Astrocyte of the spinal cord (primary cell): ENCODE measurements at regions not wholly inside any gene's neighbourhood (a gene's known extent, or its start where the extent isn't known, plus 50 kb on each side); places are given as distances from the start of the nearest gene placed in this dataset.

Source experiments
- DNase-seq: peaks from one replicate; pipeline ENCODE4 v3.0.0; 2011; ENCODE audit warnings: low read depth, low spot score
- H3K4me3 ChIP-seq: 2 replicates; pipeline ENCODE4 v1.5.1; 2011; ENCODE audit warnings: low read depth, mild to moderate bottlenecking, low read length, moderate library complexity
- in situ Hi-C: cut with HindIII; loops from 2 replicates; pipeline ENCODE4 v1.10.0; 2017; ENCODE audit warnings: low sequenced_read_pairs
- TF ChIP-seq, protein P1 (sequence below): IDR thresholded peaks from 2 replicates; pipeline ENCODE4 v1.5.1; 2012; ENCODE audit warnings: low read depth, mild to moderate bottlenecking, low read length, inconsistent platforms

DNA sequence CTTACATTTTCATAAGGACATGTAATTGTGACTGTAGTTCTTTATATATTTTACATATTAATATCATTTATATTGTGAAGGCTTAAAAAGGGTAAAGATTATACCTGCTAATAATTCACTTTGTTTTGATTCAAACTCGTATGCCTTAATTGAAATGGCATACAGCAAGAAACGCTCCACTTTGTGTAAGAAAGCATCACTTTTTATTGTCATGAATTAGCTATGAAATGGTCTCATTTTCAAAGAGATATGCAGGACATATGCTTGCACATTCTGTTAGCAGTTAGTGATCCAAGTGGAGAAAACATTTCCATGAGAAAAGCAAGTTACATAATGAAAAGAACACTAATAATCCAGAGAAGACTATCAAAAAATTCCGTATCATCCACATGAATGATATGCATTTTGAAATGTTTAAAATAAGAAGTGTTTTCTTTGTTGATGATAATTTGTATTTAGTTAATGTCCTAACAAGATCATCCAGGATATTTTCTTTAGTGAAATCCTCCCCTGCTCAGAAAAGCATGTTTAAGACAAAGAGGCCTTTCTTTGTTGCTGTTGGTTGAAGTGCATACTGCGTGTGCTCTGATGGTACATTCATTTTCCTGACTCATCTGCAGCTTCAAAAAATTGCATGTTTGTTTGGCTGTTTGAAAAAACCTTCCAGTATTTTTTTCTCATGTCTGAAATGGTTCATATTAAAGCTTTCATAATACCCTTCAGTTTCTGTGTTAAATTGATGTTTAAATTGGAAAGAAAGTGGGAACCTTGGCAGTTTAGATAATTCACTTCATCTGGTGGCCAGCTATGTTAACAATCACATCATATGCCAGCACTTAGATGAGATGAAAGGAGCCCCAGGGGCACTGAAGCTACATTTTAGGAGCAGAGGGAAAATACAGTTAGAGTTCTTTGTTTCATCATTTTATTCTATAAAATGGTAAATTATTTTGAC, 242.2 kb downstream of the CSNK1G3 start:
- TF ChIP-seq, protein P1, sequence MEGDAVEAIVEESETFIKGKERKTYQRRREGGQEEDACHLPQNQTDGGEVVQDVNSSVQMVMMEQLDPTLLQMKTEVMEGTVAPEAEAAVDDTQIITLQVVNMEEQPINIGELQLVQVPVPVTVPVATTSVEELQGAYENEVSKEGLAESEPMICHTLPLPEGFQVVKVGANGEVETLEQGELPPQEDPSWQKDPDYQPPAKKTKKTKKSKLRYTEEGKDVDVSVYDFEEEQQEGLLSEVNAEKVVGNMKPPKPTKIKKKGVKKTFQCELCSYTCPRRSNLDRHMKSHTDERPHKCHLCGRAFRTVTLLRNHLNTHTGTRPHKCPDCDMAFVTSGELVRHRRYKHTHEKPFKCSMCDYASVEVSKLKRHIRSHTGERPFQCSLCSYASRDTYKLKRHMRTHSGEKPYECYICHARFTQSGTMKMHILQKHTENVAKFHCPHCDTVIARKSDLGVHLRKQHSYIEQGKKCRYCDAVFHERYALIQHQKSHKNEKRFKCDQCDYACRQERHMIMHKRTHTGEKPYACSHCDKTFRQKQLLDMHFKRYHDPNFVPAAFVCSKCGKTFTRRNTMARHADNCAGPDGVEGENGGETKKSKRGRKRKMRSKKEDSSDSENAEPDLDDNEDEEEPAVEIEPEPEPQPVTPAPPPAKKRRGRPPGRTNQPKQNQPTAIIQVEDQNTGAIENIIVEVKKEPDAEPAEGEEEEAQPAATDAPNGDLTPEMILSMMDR, result no peak
- no peak overlapping the region for H3K4me3 ChIP-seq
- DNase-seq, result peak; percentile 71
- in situ Hi-C loops, result no loop called here

DNA sequence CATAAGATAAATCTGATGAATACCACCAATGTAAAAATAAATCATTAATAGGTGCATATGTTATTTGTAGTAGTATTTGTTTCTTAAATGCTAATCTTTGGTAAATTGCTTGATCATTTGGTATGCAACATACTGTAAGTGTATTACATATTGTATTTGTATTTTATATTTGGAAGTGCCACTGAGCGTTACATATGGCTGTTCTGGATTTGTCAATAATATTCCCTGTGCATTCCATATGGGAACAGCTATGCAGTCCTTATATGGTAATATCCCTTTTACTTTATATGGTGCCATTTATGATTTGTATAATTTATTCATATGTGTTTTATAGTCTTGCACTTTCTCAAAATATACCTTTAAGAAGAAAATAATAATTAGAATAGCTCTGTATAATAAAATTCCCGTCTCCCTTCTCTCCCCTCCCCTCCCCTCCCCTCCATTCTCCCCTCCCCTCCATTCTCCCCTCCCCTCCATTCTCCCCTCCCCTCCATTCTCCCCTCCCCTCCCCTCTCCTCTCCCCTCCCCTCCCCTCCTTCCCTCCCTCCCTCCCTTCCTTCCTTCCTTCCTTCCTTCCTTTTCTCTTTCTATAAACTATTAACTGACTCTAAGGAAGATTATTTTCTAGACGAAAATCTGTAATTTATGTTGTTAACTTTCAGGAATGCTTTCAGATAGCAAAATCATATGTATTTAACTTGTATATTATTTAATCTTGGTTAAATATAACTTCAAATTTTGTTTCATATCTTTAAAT, 241.4 kb downstream of the CSNK1G3 start:
- TF ChIP-seq, protein P1, result no peak
- no peak for DNase-seq
- in situ Hi-C loops, result no loop called here
- no peak overlapping the region for H3K4me3 ChIP-seq

DNA sequence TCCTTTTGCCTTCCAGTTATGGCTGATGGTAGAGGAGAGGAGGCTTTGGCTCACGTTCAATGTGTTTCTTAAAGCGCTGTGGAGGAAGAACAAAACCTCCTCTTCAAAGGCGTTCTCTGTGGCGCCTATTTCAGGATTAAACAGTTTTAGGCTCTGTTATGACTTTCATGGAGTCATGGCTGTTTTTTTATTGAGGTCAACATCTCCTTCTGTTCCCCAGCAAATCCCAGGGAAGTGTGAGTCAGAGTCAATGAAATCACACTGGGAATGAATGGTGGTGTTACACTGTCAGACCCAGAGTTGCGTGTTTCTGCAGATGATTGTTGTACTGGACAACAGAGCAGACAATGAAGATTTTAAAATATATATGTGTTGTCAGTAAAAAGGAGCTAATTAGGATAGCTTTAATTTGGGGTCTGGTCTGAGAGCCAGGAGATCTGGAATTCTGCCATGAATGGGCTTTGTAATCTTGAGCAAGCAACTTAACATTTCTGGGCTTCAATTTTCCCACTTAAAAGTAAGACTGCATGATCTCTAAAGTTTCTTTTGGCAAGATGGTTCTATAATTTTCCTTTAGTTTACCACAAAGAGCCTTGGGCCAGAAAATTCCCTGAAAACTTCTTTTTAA, 240.7 kb downstream of the CSNK1G3 start:
- H3K4me3 ChIP-seq, result no peak overlapping the region
- peak; percentile 93 for DNase-seq
- TF ChIP-seq, protein P1, result no peak
- in situ Hi-C loops, result no loop called here

DNA sequence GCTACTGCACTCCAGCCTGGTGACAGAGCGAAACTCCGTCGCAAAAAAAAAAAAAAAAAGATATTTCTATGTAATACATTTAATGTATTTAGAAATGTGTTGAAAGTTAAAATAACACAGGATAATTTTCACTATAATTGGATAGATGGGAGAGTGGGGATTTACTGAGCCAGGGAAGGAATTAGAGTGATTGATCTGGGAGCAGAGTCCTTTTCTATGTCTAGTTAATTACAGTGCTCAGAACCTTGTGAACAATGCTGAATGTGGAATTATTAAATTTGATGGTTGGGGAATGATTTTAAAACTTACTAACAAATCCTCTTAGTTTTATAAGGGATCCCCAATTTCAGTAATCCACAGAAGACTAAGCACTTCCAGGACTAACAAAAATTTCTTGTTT, 239.7 kb downstream of the CSNK1G3 start:
- DNase-seq, result no peak
- TF ChIP-seq, protein P1, result no peak
- in situ Hi-C loops, result no loop called here
- no peak overlapping the region for H3K4me3 ChIP-seq

DNA sequence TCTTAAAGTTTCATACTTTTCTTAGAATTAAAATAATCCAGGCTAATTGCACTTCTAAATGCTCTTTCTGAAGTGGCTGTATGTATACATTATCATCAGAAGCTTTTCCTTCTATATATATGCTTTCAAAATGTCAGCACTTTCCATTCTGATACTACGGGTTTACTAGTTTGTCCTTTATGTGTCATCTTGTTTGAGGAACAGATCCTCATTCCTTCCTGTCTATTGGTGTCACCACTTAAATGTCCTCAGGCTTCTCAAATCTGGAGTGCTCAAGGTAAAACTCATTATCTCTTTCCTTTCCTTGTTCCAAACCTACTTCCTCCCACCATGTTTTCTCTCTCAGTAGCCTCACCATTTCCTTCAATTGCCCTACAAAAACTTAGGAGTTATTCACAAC, 236.3 kb downstream of the CSNK1G3 start:
- DNase-seq, result no peak
- TF ChIP-seq, protein P1, result no peak
- H3K4me3 ChIP-seq, result no peak overlapping the region
- in situ Hi-C loops, result no loop called here

DNA sequence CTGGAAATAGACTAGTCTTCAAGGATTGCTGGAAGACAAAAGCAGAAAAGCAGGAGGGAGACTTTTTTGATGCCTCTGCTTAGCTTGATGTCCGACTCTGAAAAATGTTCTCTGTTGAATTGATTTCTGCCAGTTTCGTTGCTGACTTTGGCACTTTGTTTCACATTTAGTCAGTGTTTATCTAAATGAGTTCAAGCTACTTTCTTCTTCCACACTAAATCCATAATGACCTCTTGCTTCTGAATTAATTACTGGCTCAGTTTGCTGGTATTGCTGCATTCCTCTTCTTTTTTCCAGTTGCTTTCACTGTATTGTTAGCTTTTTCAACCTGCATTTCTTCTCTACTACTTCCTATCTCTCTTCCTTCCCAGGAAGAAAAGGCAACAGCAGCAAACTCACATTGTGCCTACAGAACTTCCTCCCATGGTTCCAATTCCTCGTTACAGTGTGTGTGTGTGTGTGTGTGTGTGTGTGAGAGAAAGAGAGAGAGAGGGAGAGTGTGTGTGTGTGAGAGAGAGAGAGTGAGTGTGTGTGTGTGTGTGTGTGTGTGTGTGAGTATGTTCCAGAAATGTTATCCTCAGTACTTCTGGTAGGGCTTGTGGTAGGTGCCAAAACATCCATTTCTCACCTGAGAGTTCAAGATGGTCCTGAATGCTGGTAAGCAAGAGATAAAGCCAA, 234.8 kb downstream of the CSNK1G3 start:
- no peak overlapping the region for H3K4me3 ChIP-seq
- TF ChIP-seq, protein P1, result no peak
- in situ Hi-C loops, result no loop called here
- peak; percentile 14 for DNase-seq
